Hepatocyte (in vitro differentiated cells): ENCODE measurements at regions not wholly inside any gene's neighbourhood (a gene's known extent, or its start where the extent isn't known, plus 50 kb on each side); places are given as distances from the start of the nearest gene placed in this dataset.

Experiments
- CTCF ChIP-seq: fragments of 200-600 bp; sonication (generic); IDR thresholded peaks from 2 replicates; pipeline ENCODE4 v1.5.1; 2016; ENCODE audit warnings: antibody characterized with exemption, mild to moderate bottlenecking; ENCODE audit not compliant: poor library complexity
- EZH2phosphoT487 ChIP-seq: fragments of 200-600 bp; sonication (generic); IDR thresholded peaks from one replicate; pipeline ENCODE4 v1.6.1; 2018; ENCODE audit warnings: antibody characterized with exemption, mild to moderate bottlenecking, low read depth, moderate library complexity; ENCODE audit not compliant: unreplicated experiment, severe bottlenecking

- no peak for TF ChIP-seq CTCF
- no peak for TF ChIP-seq EZH2phosphoT487
Observed at GRCh38 chr4:24070117-24070516, 180.3 kb upstream of the PPARGC1A start.
